IPS-11a (cell line): ENCODE measurements at regions not wholly inside any gene's neighbourhood (a gene's known extent, or its start where the extent isn't known, plus 50 kb on each side); places are given as distances from the start of the nearest gene placed in this dataset.
"Not testable (repeated sequence)": the region's sequence is repeated elsewhere in the genome, so short reads cannot be mapped to it uniquely, and the experiment has no call there.

Experiments
- H3K4me3 ChIP-seq: one replicate; pipeline ENCODE4 v1.5.1; 2013; ENCODE audit warnings: low read depth, low read length, control low read depth

DNA sequence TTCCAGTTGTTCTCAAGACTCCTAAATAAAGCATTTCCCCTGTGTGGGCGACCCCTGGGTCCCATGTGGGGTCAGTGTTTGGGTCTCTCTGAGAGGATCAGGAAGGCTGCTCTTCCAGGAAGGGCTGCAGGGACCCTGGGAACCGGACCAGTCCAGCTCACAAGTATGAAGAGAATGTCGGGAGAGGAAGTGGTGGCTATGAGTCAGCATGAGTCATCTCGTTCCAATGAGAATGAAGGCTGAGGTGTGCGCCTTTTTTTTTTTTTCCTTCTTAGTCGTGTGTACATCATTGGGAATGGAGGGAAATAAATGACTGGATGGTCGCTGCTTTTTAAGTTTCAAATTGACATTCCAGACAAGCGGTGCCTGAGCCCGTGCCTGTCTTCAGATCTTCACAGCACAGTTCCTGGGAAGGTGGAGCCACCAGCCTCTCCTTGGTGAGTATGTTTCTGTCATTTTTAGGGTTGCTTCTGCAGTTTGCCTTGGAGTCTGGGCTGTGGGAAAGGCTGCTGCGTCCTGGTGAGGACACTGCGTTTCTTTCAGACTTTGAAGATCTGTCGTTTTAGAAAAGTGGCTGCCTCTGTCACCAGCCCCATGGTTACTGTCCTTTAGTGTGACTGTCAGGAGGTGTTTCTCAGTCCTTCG is 292.6 kb upstream of the PLGLB2 start:
- H3K4me3 ChIP-seq, result peak overlapping the region; percentile 8

DNA sequence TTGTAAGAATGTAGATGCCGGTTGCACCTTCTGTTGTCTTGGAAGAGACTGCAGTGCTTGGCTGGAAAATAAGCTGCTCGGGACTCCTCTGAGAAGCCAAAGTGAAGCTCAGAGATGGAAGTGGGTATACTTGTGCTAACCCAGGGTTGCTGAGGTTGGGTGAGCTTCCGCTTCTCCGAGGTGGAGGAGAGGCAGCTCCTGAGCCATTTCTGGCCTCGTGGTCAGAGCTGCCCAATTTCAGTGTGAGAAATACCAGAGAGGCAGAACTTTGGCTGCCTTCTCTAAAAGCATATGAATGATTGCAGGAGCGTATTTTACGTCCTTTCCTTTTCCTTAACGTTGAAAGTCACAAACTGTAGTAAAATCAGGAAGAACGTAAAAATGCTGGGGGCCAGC is 292.0 kb upstream of the PLGLB2 start:
- not testable (repeated sequence) for H3K4me3 ChIP-seq

DNA sequence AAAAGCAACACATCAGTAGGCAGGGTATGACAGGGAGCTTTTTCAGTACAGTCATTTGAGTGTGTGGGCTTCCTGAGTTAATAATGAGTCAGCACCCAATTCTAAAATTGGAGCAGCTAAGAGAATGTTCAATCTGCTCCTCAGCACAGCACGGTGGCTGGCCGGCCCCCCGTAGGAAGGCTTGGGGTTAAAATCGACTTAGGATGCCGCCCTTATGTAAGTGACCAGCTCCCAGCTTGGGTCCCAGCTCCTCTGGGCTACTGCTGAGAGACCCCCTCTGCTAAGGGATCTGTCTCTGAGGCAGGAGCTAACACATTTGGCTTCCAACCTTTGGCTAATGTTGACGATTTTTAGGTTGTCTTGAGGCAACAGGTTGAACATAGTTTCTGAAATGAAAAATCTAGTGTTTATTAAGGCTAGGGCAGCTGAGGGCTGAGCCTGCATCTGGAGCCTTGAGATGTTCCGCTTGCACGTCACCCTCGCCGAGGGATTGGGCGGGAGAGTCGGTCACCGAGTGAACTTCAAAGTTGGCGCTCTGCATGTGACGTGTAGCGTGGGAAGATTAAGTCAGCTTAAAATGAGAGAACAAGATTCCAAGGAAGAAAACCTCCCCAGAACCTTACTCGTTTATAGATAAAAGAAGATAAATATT is 291.3 kb upstream of the PLGLB2 start:
- H3K4me3 ChIP-seq, result peak overlapping the region; percentile 17

DNA sequence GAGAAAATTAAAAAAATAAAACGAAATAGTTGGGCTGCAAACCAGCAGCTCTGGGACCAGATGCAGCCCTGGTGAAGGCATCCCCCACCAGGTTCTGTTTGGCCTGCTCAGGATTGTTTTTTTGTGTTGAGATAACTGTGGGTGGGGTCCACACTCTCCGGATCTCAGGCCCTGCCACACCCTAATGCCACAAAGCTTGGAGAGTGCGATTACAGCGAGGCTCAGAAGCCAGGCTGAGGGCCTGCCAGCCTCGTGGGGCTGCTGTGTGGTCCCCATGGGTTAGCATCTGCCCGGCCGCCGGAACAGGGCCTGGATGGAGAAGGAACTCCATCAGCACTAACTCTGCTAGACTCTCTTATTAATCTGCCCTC is 290.8 kb upstream of the PLGLB2 start:
- not testable (repeated sequence) for H3K4me3 ChIP-seq

DNA sequence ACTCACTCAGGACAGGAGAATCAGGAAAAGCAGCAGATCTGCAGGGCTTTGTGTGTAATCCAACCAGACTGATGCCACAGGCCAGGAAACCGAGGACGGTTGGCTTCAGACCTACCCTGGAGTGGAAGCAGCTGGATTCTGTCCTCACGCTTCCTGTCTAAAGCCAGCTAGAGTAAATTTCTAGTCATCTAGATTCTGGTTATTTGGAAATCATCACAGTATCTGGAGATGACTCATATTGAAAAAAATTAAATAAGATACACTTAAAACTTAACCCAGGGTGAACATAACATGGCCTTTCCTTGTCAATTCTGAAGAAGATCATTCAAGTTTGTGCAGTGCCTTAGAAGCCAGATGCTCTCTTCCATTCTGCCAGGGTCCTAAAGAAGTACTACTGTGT is 288.9 kb upstream of the PLGLB2 start:
- not testable (repeated sequence) for H3K4me3 ChIP-seq

DNA sequence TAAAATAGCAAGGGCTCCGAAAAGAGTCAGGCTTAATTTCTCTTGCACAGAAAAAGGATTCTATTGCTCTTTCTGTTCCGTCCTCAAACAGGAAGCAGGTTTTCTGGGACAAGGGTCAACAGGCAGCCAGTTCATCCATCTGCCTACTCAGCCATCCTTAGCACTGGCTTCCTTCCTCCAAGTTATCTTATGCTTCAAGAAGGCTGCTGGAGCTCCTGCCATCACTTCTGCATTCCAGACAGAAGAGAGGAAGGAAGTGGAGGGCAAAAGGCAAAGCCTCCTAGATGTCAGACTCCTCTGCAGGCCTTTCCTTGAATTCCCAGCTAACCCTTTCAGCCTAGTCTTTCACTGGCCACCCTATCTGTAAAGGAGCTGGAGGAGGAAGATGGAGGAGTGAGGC is 287.8 kb upstream of the PLGLB2 start:
- not testable (repeated sequence) for H3K4me3 ChIP-seq

DNA sequence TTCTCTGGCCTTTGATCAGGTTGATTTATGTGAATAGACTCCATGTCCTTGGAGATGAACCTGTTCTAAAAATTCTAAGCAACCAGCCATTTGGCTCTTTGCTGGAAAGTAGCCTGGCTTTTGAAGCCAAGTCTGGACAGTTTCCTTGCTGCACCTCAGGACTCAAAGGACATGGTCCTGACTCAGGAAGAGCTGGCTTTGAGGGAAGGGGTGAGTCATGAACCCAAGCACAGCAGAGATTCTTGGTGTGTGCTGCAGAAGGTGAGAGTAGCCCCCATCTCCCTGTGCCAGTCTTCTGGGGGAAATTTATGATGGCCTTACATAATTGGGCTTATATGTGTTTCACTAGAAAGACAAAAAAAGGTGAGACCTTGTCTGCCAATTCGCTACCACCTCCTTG is 287.2 kb upstream of the PLGLB2 start:
- H3K4me3 ChIP-seq, result not testable (repeated sequence)

DNA sequence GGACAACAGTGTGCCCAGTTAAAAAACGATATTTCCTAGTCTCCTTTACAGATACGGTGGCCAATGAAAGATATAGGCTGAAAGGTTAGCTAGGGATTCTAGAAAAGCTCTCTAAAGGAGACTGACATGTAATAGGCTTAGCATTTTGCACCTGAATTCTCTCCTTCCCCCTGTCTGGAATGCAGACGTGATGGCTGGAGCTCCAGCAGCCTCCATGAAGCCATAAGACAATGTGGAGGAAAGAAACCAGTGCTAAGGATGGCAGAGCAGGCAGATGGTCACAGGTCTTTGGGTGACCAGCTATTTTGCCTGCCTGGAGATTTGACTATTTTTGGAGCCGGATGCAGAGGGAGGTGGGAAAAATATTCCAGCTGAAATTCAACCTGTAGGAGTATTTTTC is 286.2 kb upstream of the PLGLB2 start:
- not testable (repeated sequence) for H3K4me3 ChIP-seq

DNA sequence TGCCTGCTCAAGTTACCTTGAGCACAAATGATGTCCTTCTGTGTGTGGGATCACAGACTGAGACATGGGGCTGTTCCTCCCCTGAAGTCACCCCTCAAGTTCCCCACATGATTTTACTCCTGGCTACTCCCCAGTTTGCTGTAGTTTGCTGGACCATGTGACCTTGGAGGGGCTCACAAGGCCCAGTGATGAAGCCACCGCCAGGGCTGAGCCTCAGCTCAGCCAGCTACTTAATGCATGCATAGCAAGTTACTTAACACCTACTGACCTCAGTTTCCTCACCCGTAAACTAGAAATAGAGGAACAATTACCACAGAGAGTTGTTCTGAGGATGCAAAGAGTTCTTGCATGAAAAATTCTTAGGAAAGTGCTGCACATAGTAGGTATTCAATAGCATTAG is 283.7 kb upstream of the PLGLB2 start:
- H3K4me3 ChIP-seq, result not testable (repeated sequence)

DNA sequence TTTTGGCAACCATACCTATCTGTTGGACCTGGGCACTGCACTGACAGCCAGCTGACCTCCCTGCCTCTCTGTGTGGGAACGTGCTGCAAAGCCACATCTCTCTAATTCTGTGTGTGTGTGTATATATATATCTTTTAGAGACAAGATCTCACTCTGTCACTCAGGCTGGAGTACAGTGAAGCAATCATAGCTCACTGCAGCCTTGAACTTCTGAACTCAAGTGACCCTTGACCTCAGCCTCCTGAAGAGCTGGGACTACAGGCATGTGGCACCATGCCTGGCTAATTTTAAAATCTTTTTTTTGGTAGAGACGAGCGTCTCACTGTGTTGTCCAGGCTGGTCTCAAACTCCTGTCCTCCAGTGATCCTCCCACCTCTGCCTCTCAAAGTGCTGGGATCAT is 282.2 kb upstream of the PLGLB2 start:
- H3K4me3 ChIP-seq, result not testable (repeated sequence)

DNA sequence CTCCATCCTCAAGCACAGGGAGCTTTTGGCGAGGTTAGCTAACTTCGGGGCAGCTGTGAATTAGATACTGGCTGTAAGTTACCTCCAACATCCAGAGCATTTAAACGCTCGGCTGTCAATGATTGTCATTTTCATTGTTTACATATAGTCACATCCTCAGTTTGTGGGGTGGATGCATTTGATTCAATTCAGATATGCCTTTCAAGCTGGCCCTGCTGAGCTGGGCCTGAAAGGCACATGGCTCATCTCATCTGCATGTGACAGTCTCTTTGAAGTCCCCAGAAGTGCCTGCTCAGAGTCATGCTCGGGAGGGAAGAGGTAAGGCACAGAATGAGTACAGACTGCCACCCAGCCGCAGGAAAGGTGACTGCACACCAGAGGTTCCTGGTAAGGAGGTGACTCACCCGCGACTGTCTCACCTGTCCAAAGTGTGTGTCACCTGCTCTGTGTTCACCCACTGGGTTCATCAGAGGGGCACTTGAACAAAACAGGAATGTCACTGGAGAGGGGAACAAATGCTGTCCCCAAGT is 281.2 kb upstream of the PLGLB2 start:
- not testable (repeated sequence) for H3K4me3 ChIP-seq

DNA sequence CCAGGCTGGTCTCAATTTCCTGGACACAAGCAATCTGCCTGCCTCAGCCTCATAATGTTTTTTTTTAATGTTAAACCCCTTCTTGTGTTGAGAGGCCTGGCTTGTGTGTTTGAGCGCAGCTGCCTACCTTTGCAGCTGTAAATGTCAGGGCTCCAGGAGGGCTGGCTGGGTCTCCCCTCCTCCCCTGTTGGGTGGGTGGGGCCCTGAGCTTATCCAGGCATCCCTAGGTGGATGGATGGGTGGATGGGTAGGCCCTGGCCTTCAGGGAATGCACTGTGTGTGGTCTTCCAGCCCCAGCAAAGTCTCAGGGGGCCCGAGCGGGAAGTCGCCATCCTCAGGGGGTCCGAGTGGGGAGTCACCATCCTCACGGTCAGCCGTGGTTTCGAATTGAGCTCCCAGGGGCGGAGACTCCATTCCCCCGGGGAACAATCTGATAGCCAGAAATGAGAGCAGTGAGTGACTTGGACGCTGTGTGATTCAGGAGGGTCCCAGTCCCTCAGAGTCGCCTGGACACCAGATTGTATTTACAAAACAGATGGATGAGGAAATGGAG is 279.4 kb upstream of the PLGLB2 start:
- H3K4me3 ChIP-seq, result not testable (repeated sequence)

DNA sequence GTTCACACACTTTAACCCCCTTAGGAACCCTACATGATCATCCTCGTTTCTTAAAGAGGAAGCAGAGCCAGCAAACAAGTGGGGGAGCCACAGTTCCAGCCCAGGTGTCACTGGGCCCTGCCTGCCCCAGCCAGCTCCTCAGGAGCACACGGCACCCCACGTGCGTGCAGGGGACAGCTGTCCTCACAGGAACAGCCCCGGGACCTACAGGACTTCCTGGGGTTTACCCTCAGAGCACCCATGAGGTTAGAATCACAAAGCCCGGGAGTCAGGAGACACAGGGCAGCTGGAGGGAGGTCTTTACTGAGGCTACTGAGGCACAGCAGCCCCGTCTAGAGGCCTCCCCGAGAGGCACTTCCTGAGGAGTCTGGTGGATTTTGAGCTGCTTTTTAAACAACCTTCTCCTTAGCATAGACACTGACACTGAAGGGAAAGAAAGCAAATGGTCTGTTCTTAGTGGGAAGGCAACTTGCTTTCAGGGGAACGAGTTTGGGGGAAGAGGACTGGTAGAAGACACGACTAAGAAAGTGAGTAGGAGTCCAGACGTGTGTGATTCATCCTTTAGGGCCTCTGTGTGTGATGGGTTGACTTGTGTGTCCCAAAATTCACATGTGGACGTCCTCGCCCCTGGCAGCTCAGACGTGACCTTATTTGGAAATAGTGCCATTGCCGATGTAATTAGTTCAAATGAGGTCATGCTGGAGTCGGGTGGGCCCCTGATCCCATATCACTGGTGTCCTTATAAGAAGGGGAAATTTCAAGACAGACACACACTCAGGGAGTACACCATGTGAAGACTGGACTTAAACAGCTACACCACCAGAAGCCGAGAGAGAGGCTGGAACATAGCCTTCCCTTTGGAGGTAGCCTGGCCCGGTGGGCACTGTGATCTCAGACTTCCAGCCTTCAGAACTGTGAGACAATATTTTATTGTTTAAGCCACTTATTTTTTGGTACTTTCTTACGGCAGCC is 278.4 kb upstream of the PLGLB2 start:
- not testable (repeated sequence) for H3K4me3 ChIP-seq

DNA sequence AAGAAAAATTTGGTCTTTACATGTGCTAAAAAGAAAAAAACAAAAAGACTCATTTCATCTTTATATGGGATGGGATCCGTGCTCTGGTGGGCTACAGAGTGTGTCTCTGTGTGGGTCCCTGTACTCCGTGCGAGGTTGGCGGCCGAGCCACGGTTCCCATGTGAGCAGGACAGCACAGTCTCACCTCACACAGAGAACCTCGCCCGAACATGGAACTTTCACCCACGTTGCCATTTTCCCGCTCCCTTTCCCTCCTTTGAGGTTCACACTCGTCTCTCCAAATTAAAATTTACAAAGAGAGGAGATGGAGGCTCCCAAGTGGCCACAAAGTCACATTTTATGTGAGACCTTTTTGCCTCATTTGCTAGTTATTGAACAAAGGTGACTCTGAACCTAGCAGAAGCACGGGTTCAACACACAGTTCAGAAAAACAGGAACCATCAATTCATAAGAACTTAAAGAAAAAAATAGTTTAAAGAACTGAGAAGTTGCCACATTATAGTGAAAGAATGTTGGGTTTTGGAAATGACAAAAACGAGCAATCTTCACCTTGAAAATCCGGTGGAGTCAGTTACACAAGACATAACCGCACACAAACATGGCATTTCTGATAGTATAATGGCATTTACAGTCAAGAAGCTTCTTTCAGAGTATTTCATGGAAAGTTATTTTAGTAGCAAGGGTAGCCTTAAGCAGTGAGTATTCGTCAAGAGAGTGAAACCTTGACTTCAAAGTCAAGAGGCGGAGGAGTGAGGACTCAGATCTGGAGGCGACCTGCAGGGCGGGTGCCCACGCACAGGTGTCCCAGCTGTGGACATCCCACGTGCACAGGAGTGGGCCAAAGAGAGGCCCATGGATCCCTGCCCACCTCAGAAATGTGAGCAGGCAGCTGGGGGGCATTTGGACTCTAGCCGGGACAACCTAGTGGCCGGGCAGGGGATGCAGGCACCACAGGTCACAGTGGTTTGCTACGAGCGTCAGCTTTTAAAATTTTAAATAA is 277.2 kb upstream of the PLGLB2 start:
- H3K4me3 ChIP-seq, result not testable (repeated sequence)

DNA sequence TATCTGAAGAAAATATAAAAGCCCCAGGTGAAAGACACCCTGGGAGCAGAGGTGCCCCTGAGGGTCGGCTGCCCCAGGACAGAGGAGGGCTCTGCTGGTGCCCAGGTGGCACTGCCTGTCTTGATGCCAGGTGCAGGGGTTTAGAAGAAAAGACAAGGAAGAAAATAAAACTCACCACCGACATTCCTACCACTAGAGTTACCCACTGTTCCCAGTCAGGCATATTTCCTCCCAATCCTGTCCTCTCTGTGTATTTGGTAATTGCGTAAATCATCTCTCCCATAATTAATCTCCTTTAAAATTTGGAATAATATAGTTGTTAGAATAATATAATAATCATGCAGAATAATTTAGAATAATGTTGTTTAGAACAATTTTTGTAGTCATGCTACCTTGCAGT is 276.4 kb upstream of the PLGLB2 start:
- not testable (repeated sequence) for H3K4me3 ChIP-seq

DNA sequence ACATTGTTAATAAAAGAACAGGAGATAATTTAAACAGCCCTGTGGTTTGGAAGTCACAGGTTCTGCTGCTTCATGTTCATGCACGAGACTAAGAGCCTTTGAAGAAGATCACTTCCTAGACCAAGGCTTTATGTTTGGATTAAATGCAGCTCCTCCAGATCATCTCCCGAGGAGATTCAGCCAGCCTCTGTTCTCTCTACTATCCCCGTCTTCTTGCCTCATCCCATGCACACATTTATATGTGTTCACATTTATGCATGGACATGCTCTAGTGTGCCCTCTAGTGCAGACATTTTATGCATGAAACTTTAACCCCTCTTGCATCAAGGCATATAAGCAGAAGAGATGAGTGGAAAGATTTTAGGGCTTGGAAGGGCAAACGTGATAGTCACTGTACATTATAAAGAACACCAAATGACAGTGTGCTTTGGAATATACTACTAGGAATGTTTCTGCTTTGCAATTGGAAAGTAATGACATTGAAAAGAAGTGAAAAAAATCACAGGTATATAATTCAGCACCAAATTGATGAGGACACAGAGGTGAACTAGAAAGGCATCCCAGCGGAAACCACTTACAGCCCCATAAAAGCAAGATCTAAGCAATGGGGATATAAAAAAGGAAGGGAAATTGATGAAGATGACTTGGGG is 271.5 kb upstream of the PLGLB2 start:
- not testable (repeated sequence) for H3K4me3 ChIP-seq

DNA sequence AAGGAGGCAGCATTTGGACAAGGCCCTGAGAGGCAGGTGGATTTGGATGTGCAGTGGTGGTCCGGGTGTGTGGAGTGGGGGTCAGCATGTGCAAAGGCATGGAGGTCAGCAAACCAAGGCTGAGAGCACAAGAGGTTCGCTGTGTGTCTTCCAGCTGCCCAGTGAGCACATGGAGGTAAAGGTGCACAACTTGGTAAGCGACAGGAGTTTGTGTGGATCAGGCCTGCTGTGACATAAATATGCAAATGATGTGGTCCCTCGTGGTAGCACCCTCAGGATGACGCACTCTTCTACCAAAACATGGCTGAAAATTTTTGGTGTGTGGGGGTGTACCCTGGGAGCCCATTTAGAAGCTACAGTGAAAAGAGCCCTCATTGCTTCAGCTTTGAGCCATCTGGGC is 271.0 kb upstream of the PLGLB2 start:
- H3K4me3 ChIP-seq, result not testable (repeated sequence)

DNA sequence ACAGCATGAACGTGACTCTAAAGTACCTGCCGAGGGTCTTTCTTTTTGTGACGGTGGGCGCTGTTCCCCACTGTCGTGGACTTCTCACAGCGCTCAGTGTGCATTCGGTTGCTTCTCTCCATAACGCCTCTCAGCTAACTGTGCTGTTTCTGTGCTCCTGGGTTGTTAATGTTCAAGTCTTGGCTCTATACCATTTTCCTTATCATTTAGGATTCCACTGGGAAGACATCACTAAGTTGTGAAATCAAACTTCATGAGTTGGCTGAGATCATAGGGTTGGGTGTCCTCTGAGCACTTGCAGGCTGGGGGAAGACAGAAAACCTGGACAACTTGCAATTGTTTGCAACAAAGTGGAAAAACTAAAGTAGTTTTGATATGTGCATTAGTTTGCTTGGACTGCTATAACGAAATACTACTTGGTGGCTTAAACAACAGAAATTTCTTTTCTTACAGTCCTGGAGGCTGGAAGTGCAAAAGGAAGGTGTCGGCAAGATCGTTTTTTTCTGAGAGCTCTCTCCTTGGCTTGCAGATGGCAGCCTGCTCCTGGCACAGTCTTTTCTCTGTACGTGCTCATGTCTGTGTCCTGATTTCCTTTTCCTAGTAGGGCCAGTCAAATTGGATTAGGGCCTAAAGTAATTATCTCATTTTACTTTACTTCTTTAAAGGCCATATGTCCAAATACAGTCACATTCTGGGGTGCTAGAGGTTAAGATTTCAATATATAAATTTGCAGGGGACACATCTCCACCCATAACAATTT is 270.0 kb upstream of the PLGLB2 start:
- not testable (repeated sequence) for H3K4me3 ChIP-seq

DNA sequence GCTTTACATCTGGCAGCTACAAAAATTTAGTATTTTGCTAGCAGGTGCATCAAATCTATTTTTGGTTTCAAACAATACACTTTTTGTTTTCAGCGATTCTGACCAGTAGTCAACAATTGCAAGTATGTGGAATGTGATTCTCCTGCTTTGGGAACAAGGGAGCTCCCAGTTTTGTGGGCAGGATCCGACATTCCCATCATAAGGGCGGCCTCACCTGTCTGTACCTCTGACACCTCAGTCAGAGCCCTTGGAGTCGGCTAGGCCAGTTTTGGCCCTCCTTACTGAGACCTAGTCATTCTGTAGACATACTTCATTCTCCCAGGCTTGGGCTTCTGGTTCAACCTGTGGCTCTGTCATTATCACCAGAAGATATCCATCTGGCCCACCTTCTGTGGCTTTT is 269.0 kb upstream of the PLGLB2 start:
- H3K4me3 ChIP-seq, result not testable (repeated sequence)
